Endothelial cell of umbilical vein (primary cell): ENCODE measurements at regions not wholly inside any gene's neighbourhood (a gene's known extent, or its start where the extent isn't known, plus 50 kb on each side); places are given as distances from the start of the nearest gene placed in this dataset.

Source experiments
- BruUV-seq: library from RNA; stranded (reverse); fragments of 400-500 nt; replicated peaks from 2 replicates; lab custom pipeline; 2021; lab: Mats Ljungman, UMichigan
- CTCF ChIA-PET: fragments of 300-600, 350-600 bp; sonication (Branson Sonifier 250); formaldehyde crosslinking; loops from one replicate; lab custom pipeline; 2021; ENCODE audit warnings: antibody characterized with exemption, inconsistent platforms; lab: Charles Lee
- POLR2A ChIA-PET: fragments of 300-600, 350-600 bp; sonication (Branson Sonifier 250); formaldehyde crosslinking; loops from one replicate; lab custom pipeline; 2021; ENCODE audit warnings: antibody characterized with exemption, inconsistent platforms; lab: Charles Lee
- DNase-seq: peaks from one replicate; pipeline ENCODE4 v3.0.0-alpha.2; 2011; ENCODE audit warnings: low read depth, low spot score
- FAIRE-seq: peaks from 2 replicates; lab custom pipeline; 2011; peaks lifted over from hg19 to GRCh38; lab: Jason Lieb, UNC
- H2AFZ ChIP-seq: 2 replicates; pipeline ENCODE4 v1.6.0; 2012; ENCODE audit warnings: low read depth, low read length, control low read depth, inconsistent platforms
- H3K27ac ChIP-seq: 2 replicates; pipeline ENCODE4 v1.5.1; 2011; ENCODE audit warnings: low read depth, mild to moderate bottlenecking, control low read depth, low read length, moderate library complexity; ENCODE audit not compliant: insufficient read depth
- H3K27me3 ChIP-seq, 2 experiments: 2 replicates each; pipeline versions ENCODE4 v1.6.0 to v1.6.1; 2011; ENCODE audit warnings: low read length in 2 of 2, mixed read lengths in 1 of 2; ENCODE audit not compliant: control insufficient read depth in 2 of 2, insufficient read depth in 2 of 2
- H3K36me3 ChIP-seq, 2 experiments: 2 replicates in 1 of 2; 3 replicates in 1 of 2; pipeline ENCODE4 v1.5.1; 2011; ENCODE audit warnings: low read length in 2 of 2, mild to moderate bottlenecking in 1 of 2, moderate library complexity in 1 of 2; ENCODE audit not compliant: control insufficient read depth in 2 of 2, insufficient read depth in 2 of 2; ENCODE audit errors: extremely low read depth in 1 of 2
- H3K4me1 ChIP-seq: 3 replicates; pipeline ENCODE4 v1.5.1; 2011; ENCODE audit warnings: mild to moderate bottlenecking, low read length; ENCODE audit not compliant: control insufficient read depth, insufficient read depth; ENCODE audit errors: extremely low read depth
- H3K4me2 ChIP-seq: 2 replicates; pipeline ENCODE4 v1.6.1; 2011; ENCODE audit warnings: low read length, control low read depth, mixed read lengths; ENCODE audit not compliant: insufficient read depth
- H3K4me3 ChIP-seq, 3 experiments: fragments of 200-600 bp in 1 of 3; sonication (generic), shearing (Covaris generic) in 1 of 3; replicated peaks in 1 of 3; 2 replicates each; pipeline ENCODE4 v1.5.1; 2011 to 2016; ENCODE audit warnings: control low read depth in 3 of 3, low read length in 3 of 3, mild to moderate bottlenecking in 2 of 3, inconsistent platforms in 1 of 3, low read depth in 1 of 3, moderate library complexity in 1 of 3; ENCODE audit not compliant: insufficient read depth in 1 of 3
- H3K79me2 ChIP-seq: 2 replicates; pipeline ENCODE4 v1.6.0; 2012; ENCODE audit warnings: low read length, inconsistent platforms; ENCODE audit not compliant: control insufficient read depth, insufficient read depth
- H3K9ac ChIP-seq: replicated peaks from 2 replicates; pipeline ENCODE3; 2011; ENCODE audit warnings: low read length, control low read depth; ENCODE audit not compliant: insufficient read depth; ENCODE audit errors: extremely low read depth
- H3K9me1 ChIP-seq: replicated peaks from 3 replicates; pipeline ENCODE4 v1.6.0; 2011; ENCODE audit warnings: mild to moderate bottlenecking, low read length; ENCODE audit not compliant: control insufficient read depth, insufficient read depth; ENCODE audit errors: extremely low read depth
- H3K9me3 ChIP-seq: replicated peaks from 2 replicates; pipeline ENCODE4 v1.5.1; 2012; ENCODE audit warnings: low read length, inconsistent platforms; ENCODE audit not compliant: control insufficient read depth, insufficient read depth
- H4K20me1 ChIP-seq: replicated peaks from 2 replicates; pipeline ENCODE3; 2011; ENCODE audit warnings: mild to moderate bottlenecking, low read length; ENCODE audit not compliant: control insufficient read depth, insufficient read depth; ENCODE audit errors: extremely low read depth
- EZH2 ChIP-seq: IDR thresholded peaks from 2 replicates; pipeline ENCODE4 v1.6.1; 2012; ENCODE audit warnings: borderline replicate concordance, low read depth, mild to moderate bottlenecking, moderate library complexity, low read length, inconsistent platforms; ENCODE audit not compliant: severe bottlenecking
- FOS ChIP-seq: IDR thresholded peaks from 2 replicates; pipeline ENCODE4 v1.6.1; 2011; ENCODE audit warnings: mild to moderate bottlenecking, low read length, moderate library complexity, borderline replicate concordance; ENCODE audit not compliant: insufficient read depth
- GATA2 ChIP-seq: IDR thresholded peaks from 2 replicates; pipeline ENCODE4 v1.7.0; 2011; ENCODE audit warnings: low read depth, mild to moderate bottlenecking, moderate library complexity, mixed read lengths, low read length; ENCODE audit not compliant: insufficient read length, insufficient read depth
- JUN ChIP-seq: IDR thresholded peaks from 2 replicates; pipeline ENCODE4 v1.6.1; 2011; ENCODE audit warnings: borderline replicate concordance, low read depth; ENCODE audit not compliant: insufficient read length, insufficient read depth
- MYC ChIP-seq: IDR thresholded peaks from one replicate; pipeline ENCODE4 v1.6.1; 2011; ENCODE audit warnings: mild to moderate bottlenecking, low read depth, low read length
- POLR2A ChIP-seq: IDR thresholded peaks from 2 replicates; pipeline ENCODE4 v1.6.1; 2012; ENCODE audit warnings: low read depth, mild to moderate bottlenecking, control low read depth, low read length
- POLR2AphosphoS5 ChIP-seq: IDR thresholded peaks from 2 replicates; pipeline ENCODE4 v1.6.1; 2012; ENCODE audit warnings: low read depth, mild to moderate bottlenecking, control low read depth, low read length, moderate library complexity; ENCODE audit not compliant: insufficient read depth
- dilution Hi-C: fragments of 300-500 bp; cut with MboI; formaldehyde crosslinking; loops from one replicate; pipeline ENCODE4 v1.15.0; 2019; ENCODE audit warnings: low sequenced_read_pairs; ENCODE audit not compliant: extremely low pct_ligation_motif_present
- intact Hi-C: fragments of 100-400 bp; cut with micrococcal nuclease; formaldehyde crosslinking; loops from one replicate; pipeline ENCODE4 v1.10.0; 2022
- TF ChIP-seq, protein P1 (sequence below), 2 donors: IDR thresholded peaks; 1 replicate in 1 of 2; 2 replicates in 1 of 2; pipeline ENCODE4 v1.5.1; 2011; ENCODE audit warnings: low read length in 2 of 2, mild to moderate bottlenecking in 2 of 2, moderate library complexity in 2 of 2, control low read depth in 1 of 2, inconsistent platforms in 1 of 2, low read depth in 1 of 2; ENCODE audit not compliant: insufficient read depth in 1 of 2; ENCODE audit errors: extremely low read depth in 1 of 2
- TF ChIP-seq, protein P2 (sequence below): IDR thresholded peaks from 2 replicates; pipeline ENCODE4 v1.6.1; 2011; ENCODE audit not compliant: insufficient read depth, insufficient read length

DNA sequence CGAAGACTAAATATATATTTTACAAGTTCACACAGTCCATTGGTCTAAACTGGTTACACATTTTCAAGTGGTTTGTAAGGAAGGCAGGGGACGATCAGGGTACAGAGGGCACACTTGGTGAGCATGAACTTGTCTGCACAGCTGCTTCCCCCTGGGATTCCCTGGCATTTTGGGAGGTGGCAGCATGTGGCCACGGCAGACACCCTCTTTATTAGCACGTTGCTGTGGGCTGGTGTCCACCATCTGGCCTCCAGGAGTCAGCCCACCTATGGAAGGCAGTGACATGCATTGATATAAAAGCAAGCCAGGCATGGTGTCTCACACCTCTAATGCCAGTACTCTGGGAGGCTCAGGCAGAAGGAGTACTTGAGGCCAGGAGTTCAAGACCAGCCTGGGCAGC, 350.2 kb downstream of the TYW1 start:
- no peaks in the 10 kb centered on the region for H3K79me2 ChIP-seq
- POLR2A ChIA-PET: no interaction called here
- CTCF ChIA-PET: interaction anchor here (1.4 kb wide), 1 partner anchor 31 kb away, joined by 3 read pairs; no protein-coding TSS in a partner anchor

More for the DNA sequence above, 350.2 kb downstream of the TYW1 start:
- Histone ChIP-seq H3K9me1 (no peaks in the 10 kb centered on the region), H3K9ac (no peak overlapping the region), H3K4me2 (no peak overlapping the region), H3K4me3 (no peak overlapping the region), H3K27me3 (no peaks in the 10 kb centered on the region), H2AFZ (no peak overlapping the region), H3K9me3 (no peaks in the 10 kb centered on the region), H4K20me1 (no peaks in the 10 kb centered on the region), H3K27ac (no peak overlapping the region), H3K4me1 (no peaks in the 10 kb centered on the region), H3K36me3 (no peaks in the 10 kb centered on the region)
- FAIRE-seq (no peak), DNase-seq (no peak)
- no TSS peak for BruUV-seq
- TF ChIP-seq MYC (no peak), GATA2 (no peak), POLR2AphosphoS5 (no peak), FOS (no peak), POLR2A (no peak), EZH2 (no peak), JUN (no peak)
- TF ChIP-seq, protein P1, sequence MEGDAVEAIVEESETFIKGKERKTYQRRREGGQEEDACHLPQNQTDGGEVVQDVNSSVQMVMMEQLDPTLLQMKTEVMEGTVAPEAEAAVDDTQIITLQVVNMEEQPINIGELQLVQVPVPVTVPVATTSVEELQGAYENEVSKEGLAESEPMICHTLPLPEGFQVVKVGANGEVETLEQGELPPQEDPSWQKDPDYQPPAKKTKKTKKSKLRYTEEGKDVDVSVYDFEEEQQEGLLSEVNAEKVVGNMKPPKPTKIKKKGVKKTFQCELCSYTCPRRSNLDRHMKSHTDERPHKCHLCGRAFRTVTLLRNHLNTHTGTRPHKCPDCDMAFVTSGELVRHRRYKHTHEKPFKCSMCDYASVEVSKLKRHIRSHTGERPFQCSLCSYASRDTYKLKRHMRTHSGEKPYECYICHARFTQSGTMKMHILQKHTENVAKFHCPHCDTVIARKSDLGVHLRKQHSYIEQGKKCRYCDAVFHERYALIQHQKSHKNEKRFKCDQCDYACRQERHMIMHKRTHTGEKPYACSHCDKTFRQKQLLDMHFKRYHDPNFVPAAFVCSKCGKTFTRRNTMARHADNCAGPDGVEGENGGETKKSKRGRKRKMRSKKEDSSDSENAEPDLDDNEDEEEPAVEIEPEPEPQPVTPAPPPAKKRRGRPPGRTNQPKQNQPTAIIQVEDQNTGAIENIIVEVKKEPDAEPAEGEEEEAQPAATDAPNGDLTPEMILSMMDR (IDR thresholded peaks at IDR 0.05; ENCODE audit: extremely low read depth in 1 of 2, insufficient read depth in 1 of 2, low read depth in 1 of 2, low read length in 2 of 2): no peak
- TF ChIP-seq, protein P2, sequence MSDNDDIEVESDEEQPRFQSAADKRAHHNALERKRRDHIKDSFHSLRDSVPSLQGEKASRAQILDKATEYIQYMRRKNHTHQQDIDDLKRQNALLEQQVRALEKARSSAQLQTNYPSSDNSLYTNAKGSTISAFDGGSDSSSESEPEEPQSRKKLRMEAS: no peak
- intact Hi-C loops: no loop called here
- dilution Hi-C loops: no loop called here
